ENCODE measurements at regions not wholly inside any gene's neighbourhood (a gene's known extent, or its start where the extent isn't known, plus 50 kb on each side); places are given as distances from the start of the nearest gene placed in this dataset.
"Not testable (repeated sequence)": the region's sequence is repeated elsewhere in the genome, so short reads cannot be mapped to it uniquely, and the experiment has no call there.

- no peak for DNase-seq
Observed at GRCh38 chr3:165513715-165514701, 317.8 kb upstream of the SLITRK3 start.

GRCh38 chr3:165507576-165507975, 311.4 kb upstream of the SLITRK3 start:
- no peak for DNase-seq

- no peak for DNase-seq
Observed at GRCh38 chr3:165507060-165507459, 310.9 kb upstream of the SLITRK3 start.

- no peak for DNase-seq
Observed at GRCh38 chr3:165505657-165506056, 309.5 kb upstream of the SLITRK3 start.

- DNase-seq = no peak
Observed at GRCh38 chr3:165504554-165504953, 308.4 kb upstream of the SLITRK3 start.

- no peak for DNase-seq
Observed at GRCh38 chr3:165503825-165504224, 307.6 kb upstream of the SLITRK3 start.

GRCh38 chr3:165503346-165503745, 307.2 kb upstream of the SLITRK3 start:
- DNase-seq = no peak

GRCh38 chr3:165502707-165503106, 306.5 kb upstream of the SLITRK3 start:
- DNase-seq = no peak

GRCh38 chr3:165498742-165499141, 302.6 kb upstream of the SLITRK3 start:
- DNase-seq = not testable (repeated sequence)

GRCh38 chr3:165491487-165491886, 295.3 kb upstream of the SLITRK3 start:
- no peak for DNase-seq

GRCh38 chr3:165476399-165477060, 280.3 kb upstream of the SLITRK3 start:
- no peak for DNase-seq

GRCh38 chr3:165466856-165467255, 270.7 kb upstream of the SLITRK3 start:
- DNase-seq = no peak

GRCh38 chr3:165464736-165465135, 268.6 kb upstream of the SLITRK3 start:
- DNase-seq = no peak

- DNase-seq = no peak
Observed at GRCh38 chr3:165463531-165463930, 267.3 kb upstream of the SLITRK3 start.

- DNase-seq = no peak
Observed at GRCh38 chr3:165462636-165463334, 266.6 kb upstream of the SLITRK3 start.

GRCh38 chr3:165459924-165460835, 264.0 kb upstream of the SLITRK3 start:
- DNase-seq = no peak

GRCh38 chr3:165459111-165459510, 262.9 kb upstream of the SLITRK3 start:
- no peak for DNase-seq

- no peak for DNase-seq
Observed at GRCh38 chr3:165457096-165457495, 260.9 kb upstream of the SLITRK3 start.

GRCh38 chr3:165455793-165456192, 259.6 kb upstream of the SLITRK3 start:
- DNase-seq = no peak

- no peak for DNase-seq
Observed at GRCh38 chr3:165455360-165455759, 259.2 kb upstream of the SLITRK3 start.

- no peak for DNase-seq
Observed at GRCh38 chr3:165451371-165452070, 255.3 kb upstream of the SLITRK3 start.

GRCh38 chr3:165446555-165446954, 250.4 kb upstream of the SLITRK3 start:
- DNase-seq = no peak
